Psoas muscle (tissue), 7 donors: ENCODE measurements at regions not wholly inside any gene's neighbourhood (a gene's known extent, or its start where the extent isn't known, plus 50 kb on each side); places are given as distances from the start of the nearest gene placed in this dataset.

Source experiments
- ATAC-seq, 4 donors: fragments of 200-7000 bp; cut with Tn5 transposase; one replicate each; pipeline ENCODE4 v1.9.1; 2020; ENCODE audit warnings: moderate library complexity in 3 of 4, mild to moderate bottlenecking in 2 of 4
- DNase-seq, 2 donors: peaks; one replicate each; pipeline ENCODE4 v3.0.0-alpha.2; 2020
- H3K27ac ChIP-seq: fragments of 200-600 bp; one replicate; pipeline ENCODE4 v1.8.0; 2022
- H3K27me3 ChIP-seq, 3 donors: fragments of 200-600 bp in 1 of 3; one replicate each; pipeline versions ENCODE4 v1.6.1 to v1.8.0; 2013 to 2022; ENCODE audit warnings: low read length in 2 of 3, mild to moderate bottlenecking in 2 of 3, moderate library complexity in 1 of 3; ENCODE audit not compliant: insufficient read depth in 3 of 3
- H3K36me3 ChIP-seq, 2 donors: fragments of 200-600 bp in 1 of 2; one replicate each; pipeline versions ENCODE4 v1.6.1 to v1.8.0; 2013 to 2022; ENCODE audit warnings: low read depth in 1 of 2, mild to moderate bottlenecking in 1 of 2, moderate library complexity in 1 of 2; ENCODE audit not compliant: insufficient read depth in 1 of 2
- H3K4me1 ChIP-seq: fragments of 200-600 bp; one replicate; pipeline ENCODE4 v1.8.0; 2022
- H3K4me3 ChIP-seq: fragments of 200-600 bp; one replicate; pipeline ENCODE4 v1.8.0; 2022; ENCODE audit warnings: mild to moderate bottlenecking
- H3K9me3 ChIP-seq: fragments of 200-600 bp; one replicate; pipeline ENCODE4 v1.8.0; 2022
- CTCF ChIP-seq: fragments of 200-600 bp; IDR thresholded peaks from one replicate; pipeline ENCODE4 v1.8.0; 2022; ENCODE audit warnings: antibody characterized with exemption
- WGBS, 3 donors: extraction: QIAGEN DNeasy Blood & Tissue Kit; methylation state at CpG; one replicate each; pipeline versions ENCODE4 v1.1.6 to v1.1.7; 2013; 5-methylcytosine and 5-hydroxymethylcytosine counted together
- intact Hi-C, 2 donors: fragments of 100-400 bp; cut with DNase I; formaldehyde crosslinking; loops; one replicate each; pipeline versions ENCODE4 v1.11.0 to v1.14.2; 2022
- donor health status: healthy with polysubstance abuse.
- donor health status: DM: no; HTN: no; CAD: no; lungs with moderate emphysema.
- donor health status: Bipolar disorder and iron deficiency.
- donor health status: healthy.
- donor health status: DM: yes; HTN: yes; CAD: no.
- donor health status: DM: no; HTN: no; CAD: no.
- donor health status: DM: yes; HTN: yes; CAD: no.

GRCh38 chr2:180520921-180521581 lies 459.4 kb upstream of the UBE2E3 start:
- DNase-seq (no peak), ATAC-seq (no peak)
- H3K9me3 ChIP-seq, result no peaks in the 10 kb centered on the region
- no peak overlapping the region for H3K4me3 ChIP-seq
- H3K27ac ChIP-seq, result no peak overlapping the region
- no peaks in the 10 kb centered on the region for H3K36me3 ChIP-seq
- TF ChIP-seq CTCF, result no peak
- no peaks in the 10 kb centered on the region for H3K4me1 ChIP-seq
- no peaks in the 10 kb centered on the region for H3K27me3 ChIP-seq
- intact Hi-C loops, result loop anchor here (10.0 kb wide), 2 partner anchors 534 to 544 kb away; no protein-coding TSS in a partner anchor
- 62 to 71% (median 63%) methylated on average over 4 of the region's 4 CpGs for WGBS, 3 donors

- Histone ChIP-seq H3K27me3 (no peaks in the 10 kb centered on the region), H3K4me1 (no peaks in the 10 kb centered on the region), H3K27ac (no peak overlapping the region), H3K4me3 (no peak overlapping the region), H3K36me3 (no peaks in the 10 kb centered on the region), H3K9me3 (no peaks in the 10 kb centered on the region)
- ATAC-seq (peak in 3 of 4 donors; percentile 47 to 64 (median 58)), DNase-seq (no peak)
- peak; percentile 20 for TF ChIP-seq CTCF
- intact Hi-C loops, result loop anchor here (10.0 kb wide), 2 partner anchors 535 to 545 kb away; no protein-coding TSS in a partner anchor
Measured at GRCh38 chr2:180520206-180520605, 460.2 kb upstream of the UBE2E3 start.

GRCh38 chr2:180519276-180519675 lies 461.1 kb upstream of the UBE2E3 start:
- no peak for TF ChIP-seq CTCF
- intact Hi-C loops, result no loop called here
- no peaks in the 10 kb centered on the region for H3K4me1 ChIP-seq
- no peaks in the 10 kb centered on the region for H3K27me3 ChIP-seq
- no peak overlapping the region for H3K4me3 ChIP-seq
- DNase-seq (no peak), ATAC-seq (no peak)
- no peak overlapping the region for H3K27ac ChIP-seq
- no peaks in the 10 kb centered on the region for H3K36me3 ChIP-seq
- H3K9me3 ChIP-seq, result no peaks in the 10 kb centered on the region

- 63 to 77% (median 67%) methylated on average over 2 of the region's 2 CpGs for WGBS, 3 donors
Measured at GRCh38 chr2:180516232-180516631, 464.2 kb upstream of the UBE2E3 start.

More at GRCh38 chr2:180516232-180516631, 464.2 kb upstream of the UBE2E3 start:
- ATAC-seq, result no peak
- no peaks in the 10 kb centered on the region for H3K9me3 ChIP-seq
- DNase-seq, result no peak
- H3K27ac ChIP-seq, result no peak overlapping the region
- no peaks in the 10 kb centered on the region for H3K4me1 ChIP-seq
- H3K4me3 ChIP-seq, result no peak overlapping the region
- intact Hi-C loops, result no loop called here
- H3K36me3 ChIP-seq, result no peaks in the 10 kb centered on the region
- TF ChIP-seq CTCF, result no peak
- H3K27me3 ChIP-seq, result no peaks in the 10 kb centered on the region
